ENCODE measurements at regions not wholly inside any gene's neighbourhood (a gene's known extent, or its start where the extent isn't known, plus 50 kb on each side); places are given as distances from the start of the nearest gene placed in this dataset.
A peak's percentile ranks its signal among the peaks of the same experiment; 100 is the strongest.

- TF ChIP-seq SPI1 (IDR thresholded peaks at IDR 0.05; ENCODE audit: borderline replicate concordance, low read depth) (no peak), GABPA (IDR thresholded peaks at IDR 0.05; ENCODE audit: low read depth) (no peak), CTCF (IDR thresholded peaks at IDR 0.05; ENCODE audit: insufficient read depth, low read length) (no peak), REST (IDR thresholded peaks at IDR 0.05; ENCODE audit: insufficient replicate concordance, low read depth) (no peak), POLR2AphosphoS5 (IDR thresholded peaks at IDR 0.05; ENCODE audit: low read depth) (no peak)
- H3K27ac ChIP-seq (replicated peaks): no peak overlapping the region
- DNase-seq (ENCODE audit: low read depth in 1 of 2, low spot score in 1 of 2): no peak
- no peak overlapping the region for H3K4me3 ChIP-seq (replicated peaks; ENCODE audit: insufficient read depth, low read length)
- no peaks in the 10 kb centered on the region for H3K27me3 ChIP-seq (ENCODE audit: insufficient read depth, poor library complexity, severe bottlenecking)
These were observed 306.5 kb upstream of the NFE2L3 start for GRCh38 chr7:25845464-25845863.

GRCh38 chr7:25846722-25847121 lies 305.3 kb upstream of the NFE2L3 start:
- H3K27me3 ChIP-seq (ENCODE audit: insufficient read depth, poor library complexity, severe bottlenecking): no peaks in the 10 kb centered on the region
- H3K4me3 ChIP-seq (replicated peaks; ENCODE audit: insufficient read depth, low read length): no peak overlapping the region
- TF ChIP-seq POLR2AphosphoS5 (IDR thresholded peaks at IDR 0.05; ENCODE audit: low read depth) (no peak), REST (IDR thresholded peaks at IDR 0.05; ENCODE audit: insufficient replicate concordance, low read depth) (peak; percentile 41), GABPA (IDR thresholded peaks at IDR 0.05; ENCODE audit: low read depth) (no peak)
- no peak for DNase-seq (ENCODE audit: low read depth in 1 of 2, low spot score in 1 of 2)
- H3K27ac ChIP-seq (replicated peaks): no peak overlapping the region

GRCh38 chr7:25847336-25848070 lies 304.5 kb upstream of the NFE2L3 start:
- Histone ChIP-seq H3K27ac (replicated peaks) (no peak overlapping the region), H3K27me3 (ENCODE audit: insufficient read depth, poor library complexity, severe bottlenecking) (no peaks in the 10 kb centered on the region), H3K4me3 (replicated peaks; ENCODE audit: insufficient read depth, low read length) (no peak overlapping the region)
- no peak for TF ChIP-seq REST (IDR thresholded peaks at IDR 0.05; ENCODE audit: insufficient replicate concordance, low read depth)
- no peak for TF ChIP-seq GABPA (IDR thresholded peaks at IDR 0.05; ENCODE audit: low read depth)
- no peak for TF ChIP-seq POLR2AphosphoS5 (IDR thresholded peaks at IDR 0.05; ENCODE audit: low read depth)
- TF ChIP-seq SPI1 (IDR thresholded peaks at IDR 0.05; ENCODE audit: borderline replicate concordance, low read depth): no peak
- TF ChIP-seq CTCF (IDR thresholded peaks at IDR 0.05; ENCODE audit: insufficient read depth, low read length): no peak
- no peak for DNase-seq (ENCODE audit: low read depth in 1 of 2, low spot score in 1 of 2)

Measured in HL-60 (cell line).